SK-N-SH treated with all-trans-retinoic acid at 6 μM for 48 hours (cell line): ENCODE measurements at regions not wholly inside any gene's neighbourhood (a gene's known extent, or its start where the extent isn't known, plus 50 kb on each side); places are given as distances from the start of the nearest gene placed in this dataset.

Experiments used
- ATAC-seq: fragments of 200-7000 bp; cut with Tn5 transposase; 3 replicates; pipeline ENCODE4 v1.9.1; 2020; ENCODE audit warnings: mild to moderate bottlenecking, moderate library complexity
- ARNTL ChIP-seq: fragments of 450-650 bp; formaldehyde crosslinking; IDR thresholded peaks from 2 replicates; pipeline ENCODE4 v1.5.0; 2020; ENCODE audit warnings: low read depth, mild to moderate bottlenecking, moderate library complexity, borderline replicate concordance
- BACH2 ChIP-seq: fragments of 250-450 bp; sonication (Bioruptor Pico); IDR thresholded peaks from 2 replicates; pipeline ENCODE4 v1.9.0; 2021; ENCODE audit warnings: mild to moderate bottlenecking, borderline replicate concordance
- ESRRG ChIP-seq: fragments of 250-450 bp; sonication (Bioruptor Pico); IDR thresholded peaks from 2 replicates; pipeline ENCODE4 v1.6.1; 2021; ENCODE audit warnings: mild to moderate bottlenecking
- OSR1 ChIP-seq: fragments of 250-450 bp; sonication (Bioruptor Pico); IDR thresholded peaks from 2 replicates; pipeline ENCODE4 v1.8.0; 2022; ENCODE audit warnings: moderate library complexity, mild to moderate bottlenecking, inconsistent platforms
- PATZ1 ChIP-seq: fragments of 250-450 bp; sonication (Bioruptor Pico); IDR thresholded peaks from 2 replicates; pipeline ENCODE4 v1.8.0; 2020; ENCODE audit warnings: mild to moderate bottlenecking, moderate library complexity, borderline replicate concordance
- PPARA ChIP-seq: fragments of 250-450 bp; sonication (Bioruptor Pico); IDR thresholded peaks from 2 replicates; pipeline ENCODE4 v1.5.0; 2020; ENCODE audit warnings: mild to moderate bottlenecking, borderline replicate concordance
- RARB ChIP-seq: fragments of 250-450 bp; sonication (Bioruptor Pico); IDR thresholded peaks from 2 replicates; pipeline ENCODE4 v1.8.0; 2021; ENCODE audit warnings: mild to moderate bottlenecking, moderate library complexity
- SNAI2 ChIP-seq: fragments of 250-450 bp; sonication (Bioruptor Pico); IDR thresholded peaks from 2 replicates; pipeline ENCODE4 v1.5.0; 2020; ENCODE audit warnings: mild to moderate bottlenecking, moderate library complexity
- TCF4 ChIP-seq: fragments of 250-450 bp; sonication (Bioruptor Pico); IDR thresholded peaks from 2 replicates; pipeline ENCODE4 v1.8.0; 2021; ENCODE audit warnings: mild to moderate bottlenecking, moderate library complexity, borderline replicate concordance
- TOX ChIP-seq: fragments of 250-450 bp; sonication (Bioruptor Pico); IDR thresholded peaks from 2 replicates; pipeline ENCODE4 v1.8.0; 2021; ENCODE audit warnings: mild to moderate bottlenecking, moderate library complexity, borderline replicate concordance
- ZC3H10 ChIP-seq: fragments of 250-450 bp; sonication (Bioruptor Pico); IDR thresholded peaks from 2 replicates; pipeline ENCODE4 v1.5.1; 2021; ENCODE audit warnings: mild to moderate bottlenecking, moderate library complexity
- ZFP3 ChIP-seq: fragments of 250-450 bp; sonication (Bioruptor Pico); IDR thresholded peaks from 2 replicates; pipeline ENCODE4 v1.5.0; 2020; ENCODE audit warnings: mild to moderate bottlenecking, moderate library complexity
- ZFP30 ChIP-seq: fragments of 450-650 bp; formaldehyde crosslinking; IDR thresholded peaks from 2 replicates; pipeline ENCODE4 v1.5.0; 2022; ENCODE audit warnings: mild to moderate bottlenecking, moderate library complexity
- ZNF565 ChIP-seq: fragments of 450-650 bp; formaldehyde crosslinking; conservative IDR thresholded peaks from 2 replicates; pipeline ENCODE4 v1.5.0; 2020; ENCODE audit warnings: low read depth, mild to moderate bottlenecking, moderate library complexity
- ZNF70 ChIP-seq: fragments of 450-650 bp; formaldehyde crosslinking; IDR thresholded peaks from 2 replicates; pipeline ENCODE4 v1.5.0; 2020; ENCODE audit warnings: mild to moderate bottlenecking, moderate library complexity
- ZNF8 ChIP-seq: fragments of 450-650 bp; formaldehyde crosslinking; IDR thresholded peaks from 2 replicates; pipeline ENCODE4 v1.5.0; 2020; ENCODE audit warnings: mild to moderate bottlenecking, moderate library complexity
- TF ChIP-seq, protein P1 (sequence below): fragments of 250-450 bp; sonication (Bioruptor Pico); IDR thresholded peaks from 2 replicates; pipeline ENCODE4 v1.8.0; 2021; ENCODE audit warnings: low read depth, mild to moderate bottlenecking, moderate library complexity, borderline replicate concordance
- TF ChIP-seq, protein P2 (sequence below): fragments of 250-450 bp; sonication (Bioruptor Pico); IDR thresholded peaks from 2 replicates; pipeline ENCODE4 v1.5.1; 2021; ENCODE audit warnings: mild to moderate bottlenecking, moderate library complexity
- TF ChIP-seq, protein P3 (sequence below): fragments of 250-450 bp; sonication (Bioruptor Pico); IDR thresholded peaks from 2 replicates; pipeline ENCODE4 v1.5.0; 2020; ENCODE audit warnings: mild to moderate bottlenecking, moderate library complexity
- TF ChIP-seq, protein P4 (sequence below): fragments of 250-450 bp; sonication (Bioruptor Pico); IDR thresholded peaks from 2 replicates; pipeline ENCODE4 v1.5.1; 2020; ENCODE audit warnings: low read depth, mild to moderate bottlenecking, moderate library complexity

GRCh38 chr7:56229631-56230030, 113.4 kb upstream of the NUPR2 start:
- TF ChIP-seq ESRRG (CRISPR knock-in tag) (no peak), BACH2 (CRISPR knock-in tag) (no peak), OSR1 (CRISPR knock-in tag) (no peak), ZNF70 (CRISPR knock-in tag) (no peak), PATZ1 (CRISPR knock-in tag) (no peak), PPARA (CRISPR knock-in tag) (no peak), ZNF8 (CRISPR knock-in tag) (no peak), ZNF565 (CRISPR knock-in tag) (no peak), TOX (CRISPR knock-in tag) (no peak), ARNTL (CRISPR knock-in tag) (no peak), ZFP3 (CRISPR knock-in tag) (no peak), ZFP30 (CRISPR knock-in tag) (no peak), TCF4 (CRISPR knock-in tag) (no peak), ZC3H10 (CRISPR knock-in tag) (no peak)
- TF ChIP-seq, protein P1, sequence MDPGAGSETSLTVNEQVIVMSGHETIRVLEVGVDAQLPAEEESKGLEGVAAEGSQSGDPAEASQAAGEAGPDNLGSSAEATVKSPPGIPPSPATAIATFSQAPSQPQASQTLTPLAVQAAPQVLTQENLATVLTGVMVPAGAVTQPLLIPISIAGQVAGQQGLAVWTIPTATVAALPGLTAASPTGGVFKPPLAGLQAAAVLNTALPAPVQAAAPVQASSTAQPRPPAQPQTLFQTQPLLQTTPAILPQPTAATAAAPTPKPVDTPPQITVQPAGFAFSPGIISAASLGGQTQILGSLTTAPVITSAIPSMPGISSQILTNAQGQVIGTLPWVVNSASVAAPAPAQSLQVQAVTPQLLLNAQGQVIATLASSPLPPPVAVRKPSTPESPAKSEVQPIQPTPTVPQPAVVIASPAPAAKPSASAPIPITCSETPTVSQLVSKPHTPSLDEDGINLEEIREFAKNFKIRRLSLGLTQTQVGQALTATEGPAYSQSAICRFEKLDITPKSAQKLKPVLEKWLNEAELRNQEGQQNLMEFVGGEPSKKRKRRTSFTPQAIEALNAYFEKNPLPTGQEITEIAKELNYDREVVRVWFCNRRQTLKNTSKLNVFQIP (CRISPR knock-in tag) = no peak
- TF ChIP-seq, protein P2, sequence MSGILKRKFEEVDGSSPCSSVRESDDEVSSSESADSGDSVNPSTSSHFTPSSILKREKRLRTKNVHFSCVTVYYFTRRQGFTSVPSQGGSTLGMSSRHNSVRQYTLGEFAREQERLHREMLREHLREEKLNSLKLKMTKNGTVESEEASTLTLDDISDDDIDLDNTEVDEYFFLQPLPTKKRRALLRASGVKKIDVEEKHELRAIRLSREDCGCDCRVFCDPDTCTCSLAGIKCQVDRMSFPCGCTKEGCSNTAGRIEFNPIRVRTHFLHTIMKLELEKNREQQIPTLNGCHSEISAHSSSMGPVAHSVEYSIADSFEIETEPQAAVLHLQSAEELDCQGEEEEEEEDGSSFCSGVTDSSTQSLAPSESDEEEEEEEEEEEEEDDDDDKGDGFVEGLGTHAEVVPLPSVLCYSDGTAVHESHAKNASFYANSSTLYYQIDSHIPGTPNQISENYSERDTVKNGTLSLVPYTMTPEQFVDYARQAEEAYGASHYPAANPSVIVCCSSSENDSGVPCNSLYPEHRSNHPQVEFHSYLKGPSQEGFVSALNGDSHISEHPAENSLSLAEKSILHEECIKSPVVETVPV (CRISPR knock-in tag) = no peak
- TF ChIP-seq, protein P3, sequence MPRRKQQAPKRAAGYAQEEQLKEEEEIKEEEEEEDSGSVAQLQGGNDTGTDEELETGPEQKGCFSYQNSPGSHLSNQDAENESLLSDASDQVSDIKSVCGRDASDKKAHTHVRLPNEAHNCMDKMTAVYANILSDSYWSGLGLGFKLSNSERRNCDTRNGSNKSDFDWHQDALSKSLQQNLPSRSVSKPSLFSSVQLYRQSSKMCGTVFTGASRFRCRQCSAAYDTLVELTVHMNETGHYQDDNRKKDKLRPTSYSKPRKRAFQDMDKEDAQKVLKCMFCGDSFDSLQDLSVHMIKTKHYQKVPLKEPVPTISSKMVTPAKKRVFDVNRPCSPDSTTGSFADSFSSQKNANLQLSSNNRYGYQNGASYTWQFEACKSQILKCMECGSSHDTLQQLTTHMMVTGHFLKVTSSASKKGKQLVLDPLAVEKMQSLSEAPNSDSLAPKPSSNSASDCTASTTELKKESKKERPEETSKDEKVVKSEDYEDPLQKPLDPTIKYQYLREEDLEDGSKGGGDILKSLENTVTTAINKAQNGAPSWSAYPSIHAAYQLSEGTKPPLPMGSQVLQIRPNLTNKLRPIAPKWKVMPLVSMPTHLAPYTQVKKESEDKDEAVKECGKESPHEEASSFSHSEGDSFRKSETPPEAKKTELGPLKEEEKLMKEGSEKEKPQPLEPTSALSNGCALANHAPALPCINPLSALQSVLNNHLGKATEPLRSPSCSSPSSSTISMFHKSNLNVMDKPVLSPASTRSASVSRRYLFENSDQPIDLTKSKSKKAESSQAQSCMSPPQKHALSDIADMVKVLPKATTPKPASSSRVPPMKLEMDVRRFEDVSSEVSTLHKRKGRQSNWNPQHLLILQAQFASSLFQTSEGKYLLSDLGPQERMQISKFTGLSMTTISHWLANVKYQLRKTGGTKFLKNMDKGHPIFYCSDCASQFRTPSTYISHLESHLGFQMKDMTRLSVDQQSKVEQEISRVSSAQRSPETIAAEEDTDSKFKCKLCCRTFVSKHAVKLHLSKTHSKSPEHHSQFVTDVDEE = no peak
- TF ChIP-seq, protein P4, sequence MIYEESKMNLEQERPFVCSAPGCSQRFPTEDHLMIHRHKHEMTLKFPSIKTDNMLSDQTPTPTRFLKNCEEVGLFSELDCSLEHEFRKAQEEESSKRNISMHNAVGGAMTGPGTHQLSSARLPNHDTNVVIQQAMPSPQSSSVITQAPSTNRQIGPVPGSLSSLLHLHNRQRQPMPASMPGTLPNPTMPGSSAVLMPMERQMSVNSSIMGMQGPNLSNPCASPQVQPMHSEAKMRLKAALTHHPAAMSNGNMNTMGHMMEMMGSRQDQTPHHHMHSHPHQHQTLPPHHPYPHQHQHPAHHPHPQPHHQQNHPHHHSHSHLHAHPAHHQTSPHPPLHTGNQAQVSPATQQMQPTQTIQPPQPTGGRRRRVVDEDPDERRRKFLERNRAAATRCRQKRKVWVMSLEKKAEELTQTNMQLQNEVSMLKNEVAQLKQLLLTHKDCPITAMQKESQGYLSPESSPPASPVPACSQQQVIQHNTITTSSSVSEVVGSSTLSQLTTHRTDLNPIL = no peak
- no peak for ATAC-seq

DNA sequence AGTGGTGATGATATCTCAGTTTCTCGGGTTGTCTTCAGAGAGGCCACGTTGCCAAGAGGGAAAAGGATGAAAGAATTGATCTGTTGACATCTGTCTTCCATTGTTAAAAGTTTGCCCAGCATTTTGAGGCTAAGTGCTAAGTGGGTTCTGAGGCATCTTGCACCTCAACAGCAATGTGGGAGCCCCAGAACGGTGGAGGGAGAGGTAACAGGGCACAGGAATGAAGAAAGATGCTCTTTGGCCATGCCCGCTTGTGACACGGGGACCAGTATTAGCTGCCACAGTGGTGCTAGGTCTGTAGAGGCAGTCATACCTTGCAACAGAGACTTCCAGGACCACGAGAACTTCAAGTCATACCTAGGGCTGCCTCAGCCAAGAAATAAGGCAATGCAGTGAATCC, 106.6 kb upstream of the NUPR2 start:
- no peak for TF ChIP-seq ZFP3 (CRISPR knock-in tag)
- TF ChIP-seq, protein P4 = no peak
- TF ChIP-seq ZNF70 (CRISPR knock-in tag) = no peak
- TF ChIP-seq ARNTL (CRISPR knock-in tag) = no peak
- no peak for TF ChIP-seq RARB (CRISPR knock-in tag)
- no peak for ATAC-seq

GRCh38 chr7:56219017-56219416, 102.8 kb upstream of the NUPR2 start:
- no peak for ATAC-seq
- TF ChIP-seq ZNF565 (CRISPR knock-in tag) (no peak), PATZ1 (CRISPR knock-in tag) (no peak), ARNTL (CRISPR knock-in tag) (no peak), SNAI2 (no peak), ZNF8 (CRISPR knock-in tag) (no peak), ZC3H10 (CRISPR knock-in tag) (no peak), ZFP3 (CRISPR knock-in tag) (no peak)
- TF ChIP-seq, protein P2 (CRISPR knock-in tag) = no peak
- TF ChIP-seq, protein P3 = no peak
